GM19455 (cell line): ENCODE measurements at regions not wholly inside any gene's neighbourhood (a gene's known extent, or its start where the extent isn't known, plus 50 kb on each side); places are given as distances from the start of the nearest gene placed in this dataset.
"Not testable (repeated sequence)": the region's sequence is repeated elsewhere in the genome, so short reads cannot be mapped to it uniquely, and the experiment has no call there.

ENCODE experiments used
- ATAC-seq: cut with Tn5 transposase; IDR thresholded peaks from one replicate; pipeline ENCODE4 v1.9.1; 2021; ENCODE audit not compliant: unreplicated experiment

GRCh38 chr6:18586133-18586532, 199.0 kb downstream of the RNF144B start:
- ATAC-seq: no peak

- ATAC-seq: peak; percentile 88
Measured at GRCh38 chr6:18595774-18596530, 208.8 kb downstream of the RNF144B start.

GRCh38 chr6:18596531-18596835, 209.3 kb downstream of the RNF144B start:
- ATAC-seq: peak; percentile 23

- no peak for ATAC-seq
Measured at GRCh38 chr6:18598551-18599264, 211.6 kb downstream of the RNF144B start.

- ATAC-seq: no peak
Measured at GRCh38 chr6:18600255-18600654, 213.1 kb downstream of the RNF144B start.

- ATAC-seq: no peak
Measured at GRCh38 chr6:18601516-18602020, 214.4 kb downstream of the RNF144B start.

- no peak for ATAC-seq
Measured at GRCh38 chr6:18602931-18603330, 215.8 kb downstream of the RNF144B start.

- no peak for ATAC-seq
Measured at GRCh38 chr6:18603361-18603760, 216.2 kb downstream of the RNF144B start.

GRCh38 chr6:18605841-18606240, 218.7 kb downstream of the RNF144B start:
- no peak for ATAC-seq

- ATAC-seq: no peak
Measured at GRCh38 chr6:18609715-18610114, 222.6 kb downstream of the RNF144B start.

GRCh38 chr6:18613319-18613925, 226.3 kb downstream of the RNF144B start:
- ATAC-seq: no peak

GRCh38 chr6:18629571-18629970, 242.4 kb downstream of the RNF144B start:
- no peak for ATAC-seq

GRCh38 chr6:18632670-18633410, 245.7 kb downstream of the RNF144B start:
- no peak for ATAC-seq

- no peak for ATAC-seq
Measured at GRCh38 chr6:18634912-18635311, 247.8 kb downstream of the RNF144B start.

GRCh38 chr6:18640134-18640533, 253.0 kb downstream of the RNF144B start:
- ATAC-seq: no peak

- no peak for ATAC-seq
Measured at GRCh38 chr6:18640754-18641153, 253.6 kb downstream of the RNF144B start.

- ATAC-seq: no peak
Measured at GRCh38 chr6:18654821-18655220, 267.7 kb downstream of the RNF144B start.

GRCh38 chr6:18656506-18656905, 269.4 kb downstream of the RNF144B start:
- no peak for ATAC-seq

GRCh38 chr6:18659994-18660393, 272.8 kb downstream of the RNF144B start:
- ATAC-seq: not testable (repeated sequence)

GRCh38 chr6:18663011-18663410, 275.9 kb downstream of the RNF144B start:
- ATAC-seq: no peak

GRCh38 chr6:18664401-18664800, 277.3 kb downstream of the RNF144B start:
- ATAC-seq: no peak
